GM18858 (cell line): ENCODE measurements at regions not wholly inside any gene's neighbourhood (a gene's known extent, or its start where the extent isn't known, plus 50 kb on each side); places are given as distances from the start of the nearest gene placed in this dataset.

Experiments used
- ATAC-seq: cut with Tn5 transposase; IDR thresholded peaks from one replicate; pipeline ENCODE4 v1.9.1; 2021; ENCODE audit not compliant: unreplicated experiment

DNA sequence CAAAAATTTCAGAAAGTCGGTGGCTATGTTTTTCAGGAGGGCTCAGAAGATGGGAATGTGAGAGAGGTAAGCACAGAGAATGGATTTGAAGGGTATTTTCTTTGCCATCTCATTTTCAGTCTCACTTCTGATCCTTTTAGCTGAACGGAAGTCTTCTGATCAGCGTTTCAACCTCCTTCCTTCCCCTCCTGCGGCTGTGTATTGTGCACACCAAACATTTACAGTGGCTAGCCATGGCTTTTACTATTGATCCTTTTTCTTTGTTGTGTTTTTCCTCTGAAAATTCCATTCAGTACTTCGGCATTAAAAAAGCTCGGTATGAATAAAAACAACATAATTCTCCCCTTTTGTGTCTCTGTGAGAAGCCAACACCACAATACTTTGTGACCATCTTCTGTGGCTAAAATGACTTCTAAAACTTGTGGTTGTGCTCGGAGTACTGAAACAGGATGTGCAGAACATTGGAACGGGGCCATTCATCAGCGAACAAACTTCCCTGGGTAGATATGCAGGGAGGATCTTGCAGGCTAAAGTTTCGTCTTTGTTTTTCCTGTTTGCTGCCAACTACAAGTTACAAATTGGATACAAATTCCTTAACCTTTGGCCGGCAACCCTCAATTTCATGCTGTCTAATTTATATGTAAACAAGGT, 260.8 kb upstream of the FAM98A start:
- ATAC-seq = no peak

DNA sequence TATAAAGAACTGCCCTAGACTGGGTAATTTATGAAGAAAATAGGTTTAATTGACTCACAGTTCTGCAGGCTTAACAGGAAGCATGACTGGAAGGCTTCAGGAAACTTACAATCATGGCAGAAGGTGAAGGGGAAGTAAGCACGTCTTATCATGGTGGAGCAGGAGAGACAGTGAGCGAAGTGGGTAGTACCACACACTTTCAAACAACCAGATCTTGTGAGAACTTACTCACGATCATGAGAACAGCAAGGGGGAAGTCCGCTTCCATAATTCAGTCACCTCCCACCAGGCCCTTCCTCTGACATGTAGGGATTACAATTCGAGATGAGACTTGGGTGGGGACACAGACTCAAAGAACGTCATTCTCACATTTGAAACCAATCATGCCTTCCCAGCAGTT, 260.1 kb upstream of the FAM98A start:
- no peak for ATAC-seq

DNA sequence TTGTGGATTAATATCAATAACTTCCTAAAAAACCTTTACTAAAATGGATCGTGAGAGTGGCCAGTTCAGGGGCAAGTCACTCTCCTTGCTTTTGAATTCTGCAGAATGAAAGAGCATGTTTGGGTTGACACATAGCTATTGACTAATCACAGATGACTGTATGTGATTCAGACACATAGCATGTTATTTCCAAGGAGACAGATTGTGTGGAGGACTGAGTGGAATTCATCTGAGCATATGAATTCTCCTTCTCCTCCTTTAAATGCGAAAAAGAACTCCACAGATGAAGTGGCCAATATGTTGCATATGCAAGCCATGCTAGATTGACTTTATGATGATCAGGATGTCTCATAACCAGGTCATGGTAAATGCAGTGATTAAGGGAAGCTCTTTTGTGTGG, 249.4 kb upstream of the FAM98A start:
- ATAC-seq = no peak

DNA sequence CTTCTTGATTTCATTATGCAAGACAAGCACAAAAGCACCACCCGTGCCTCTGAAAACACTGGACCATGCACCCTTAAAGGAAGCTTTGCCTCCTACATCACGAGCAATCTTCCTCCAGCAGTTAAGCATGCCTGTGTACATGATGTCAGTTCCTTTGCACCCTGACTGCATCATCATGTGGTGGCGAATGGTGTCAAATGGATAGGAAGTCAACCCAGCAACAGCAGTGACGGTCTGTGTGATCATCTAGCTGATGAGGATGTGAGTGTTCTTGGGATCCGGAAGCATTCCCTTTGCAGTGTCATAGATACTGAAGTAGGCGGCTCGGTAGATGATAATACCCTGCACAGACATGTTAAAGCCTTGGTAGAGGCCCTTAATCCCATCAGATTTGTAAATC, 240.7 kb upstream of the FAM98A start:
- ATAC-seq = no peak

DNA sequence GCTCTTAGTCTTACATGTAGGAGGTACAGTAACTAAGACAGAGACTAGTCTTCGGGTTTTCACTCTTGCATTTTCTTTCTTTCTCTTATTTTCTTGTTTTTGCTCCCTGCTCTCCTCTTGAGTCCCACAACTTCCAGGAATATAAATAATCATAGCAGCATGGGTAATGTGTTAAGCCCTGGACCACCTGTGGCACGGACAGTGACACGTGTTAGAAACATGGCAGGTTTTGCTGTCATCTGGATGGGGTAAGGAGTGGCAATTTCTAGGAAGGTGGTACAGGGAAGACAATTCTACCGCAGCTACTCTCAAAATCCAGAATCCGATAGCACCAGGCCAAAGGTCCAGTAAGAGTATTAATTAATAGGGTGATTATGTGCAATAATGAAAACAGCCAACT, 237.5 kb upstream of the FAM98A start:
- no peak for ATAC-seq

DNA sequence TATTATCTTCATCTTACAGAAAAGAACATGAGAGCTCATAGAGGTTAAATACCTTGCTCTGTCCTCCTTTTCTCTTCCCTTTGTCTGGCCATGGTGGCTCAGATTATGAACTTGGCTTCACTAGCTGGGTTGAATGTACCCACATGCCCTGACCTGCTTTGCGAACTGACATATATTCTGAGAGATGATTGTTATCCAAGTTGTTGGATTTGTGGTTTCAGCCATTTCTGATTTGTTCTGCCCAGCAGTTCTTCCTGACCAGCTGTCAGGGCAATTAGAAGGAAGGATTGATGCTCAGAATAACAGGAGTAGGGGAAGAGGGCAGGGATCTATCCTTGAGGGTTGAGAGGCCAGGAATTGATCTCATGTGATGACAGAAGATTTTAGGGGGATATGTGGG, 236.8 kb upstream of the FAM98A start:
- no peak for ATAC-seq

DNA sequence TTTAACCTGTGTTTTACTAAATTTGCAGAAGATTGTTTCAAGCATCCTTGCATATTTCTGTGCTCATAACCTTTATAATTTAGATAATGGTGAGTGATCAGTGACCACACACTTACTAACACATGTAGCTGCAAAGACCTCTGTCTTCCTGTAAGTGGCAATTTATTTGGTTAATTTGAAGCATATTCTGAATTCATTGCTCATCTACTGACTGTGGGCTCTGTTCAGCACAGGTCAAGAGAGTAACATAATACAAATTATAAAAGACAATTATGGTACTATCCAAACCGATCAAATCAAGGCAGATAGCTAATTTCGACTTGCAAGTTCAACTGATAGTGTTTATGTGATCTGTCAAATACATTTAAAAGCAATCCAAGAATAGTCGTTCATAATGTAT, 223.9 kb upstream of the FAM98A start:
- no peak for ATAC-seq

DNA sequence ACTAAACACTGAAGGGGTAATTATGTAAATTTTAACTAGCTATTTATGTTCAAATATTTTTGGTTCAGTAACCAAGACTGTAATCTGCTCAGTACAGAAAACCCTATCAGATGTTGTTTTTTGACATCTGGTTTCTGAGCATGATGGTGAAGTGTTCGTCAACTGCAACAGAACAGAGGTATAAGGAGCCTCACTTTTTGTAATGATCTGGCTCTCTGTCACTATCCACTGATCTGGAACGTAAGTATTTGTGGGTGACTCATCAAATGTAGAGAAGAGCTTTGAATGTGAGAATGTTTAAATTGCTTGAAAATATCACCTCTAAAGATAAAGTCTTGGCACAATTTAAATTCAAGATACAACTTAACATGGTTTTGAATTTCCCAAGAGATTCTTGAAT, 213.6 kb upstream of the FAM98A start:
- no peak for ATAC-seq

DNA sequence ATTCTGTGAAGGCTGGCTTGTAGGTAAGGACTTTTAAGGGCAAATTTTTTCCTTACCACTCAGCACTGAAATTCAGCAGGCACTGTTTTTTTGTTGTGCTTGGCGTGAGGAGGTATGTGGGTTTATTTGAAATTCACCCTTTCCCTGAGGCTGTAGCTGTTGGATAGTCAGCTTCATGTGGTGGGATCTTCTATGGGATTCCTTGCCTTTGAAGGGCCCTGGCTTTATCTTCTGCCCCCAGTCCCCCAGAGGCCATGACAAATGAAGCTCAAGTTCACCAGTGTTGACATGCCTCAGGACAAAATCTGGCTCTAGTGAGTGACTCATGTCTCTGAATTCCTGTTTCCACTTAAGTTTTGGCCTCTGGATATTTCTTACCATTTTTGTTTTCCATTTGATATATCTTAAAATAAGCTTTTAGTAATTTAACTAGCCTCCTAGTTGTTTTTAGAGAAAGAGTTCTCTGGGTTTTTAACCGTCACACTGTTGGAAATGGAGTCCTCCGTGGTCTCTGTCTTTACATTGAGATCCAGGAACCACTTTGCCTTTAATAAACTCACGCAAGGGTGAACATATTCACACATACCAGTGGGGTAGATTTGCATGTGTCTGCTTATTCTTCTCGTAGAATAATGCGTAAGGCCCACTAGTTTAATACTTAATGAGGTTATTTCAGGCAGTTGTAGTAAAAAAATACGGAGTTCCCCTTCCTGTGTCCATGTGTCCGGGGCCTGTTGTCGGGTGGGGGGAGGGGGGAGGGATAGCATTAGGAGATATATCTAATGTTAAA, 211.1 kb upstream of the FAM98A start:
- ATAC-seq = no peak

DNA sequence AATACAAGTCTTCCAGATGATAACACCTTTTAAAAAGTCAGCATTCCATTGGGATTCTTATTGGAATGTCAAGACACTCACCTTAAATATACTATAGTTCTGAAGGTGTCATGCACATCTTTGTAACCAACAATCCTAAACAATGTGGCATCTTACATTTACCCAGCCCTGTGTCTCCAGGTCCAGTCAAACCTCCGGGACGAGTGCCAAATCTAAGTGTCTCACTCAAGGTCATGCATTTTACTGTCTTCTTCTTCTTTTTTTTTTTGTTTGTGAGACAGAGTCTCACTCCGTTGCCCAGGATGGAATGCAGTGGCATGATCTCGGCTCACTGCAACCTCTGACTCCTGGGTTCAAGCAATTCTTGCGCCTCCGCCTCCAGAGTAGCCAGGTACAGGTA, 206.9 kb upstream of the FAM98A start:
- no peak for ATAC-seq

DNA sequence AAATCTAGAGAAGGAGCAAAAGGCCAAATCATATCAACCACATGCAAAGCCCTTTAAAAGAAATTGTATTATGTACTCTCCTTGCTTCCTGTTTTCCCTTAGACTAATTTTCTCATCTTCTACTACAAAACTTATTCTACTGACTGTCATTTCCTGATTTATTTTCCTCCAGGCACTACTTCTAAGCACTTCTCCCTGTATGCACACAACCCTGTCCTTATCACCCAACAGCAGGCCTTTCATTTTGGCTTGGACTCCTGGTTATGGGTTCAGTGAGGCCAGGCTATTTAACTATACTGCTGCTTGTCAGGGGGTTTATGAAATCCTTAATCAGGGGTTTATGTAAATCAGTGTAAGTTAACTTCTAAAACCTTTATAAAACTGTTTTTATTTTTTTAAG, 205.1 kb upstream of the FAM98A start:
- no peak for ATAC-seq

DNA sequence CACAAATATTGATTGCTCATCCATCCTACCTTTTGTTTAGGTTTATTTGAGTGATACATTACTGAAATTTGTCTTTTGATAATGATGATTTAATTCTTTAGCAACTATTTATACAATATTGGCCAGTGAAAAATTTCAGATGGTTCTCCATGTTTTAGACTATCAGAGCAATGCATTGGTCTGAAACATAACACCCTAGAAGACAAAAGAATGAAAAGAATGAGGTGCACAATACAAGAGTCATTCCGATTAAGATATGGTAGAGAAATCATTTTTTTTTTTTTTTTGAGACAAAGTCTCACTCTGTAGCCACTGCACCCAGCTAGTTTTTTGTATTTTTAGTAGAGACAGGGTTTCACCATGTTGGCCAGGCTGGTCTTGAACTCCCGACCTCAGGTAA, 197.4 kb upstream of the FAM98A start:
- no peak for ATAC-seq

DNA sequence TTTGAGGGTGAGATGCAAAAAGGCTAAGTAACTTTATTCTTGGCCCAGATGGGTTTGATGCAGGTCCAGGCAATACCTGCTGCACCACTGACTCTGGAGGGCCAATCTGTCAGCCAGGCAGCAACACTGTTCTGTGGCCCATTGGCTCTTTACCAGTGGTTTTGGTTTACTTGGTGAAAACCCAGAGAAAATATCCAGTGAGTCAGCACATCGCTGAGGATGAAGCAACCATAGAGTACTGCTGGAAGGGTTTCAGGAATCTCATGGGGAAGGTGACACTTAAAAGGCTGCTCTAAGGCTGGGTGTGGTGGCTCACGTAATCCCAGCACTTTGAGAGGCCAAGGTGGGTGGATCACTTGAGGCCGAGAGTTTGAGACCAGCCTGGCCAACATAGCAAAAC, 192.5 kb upstream of the FAM98A start:
- ATAC-seq = no peak

DNA sequence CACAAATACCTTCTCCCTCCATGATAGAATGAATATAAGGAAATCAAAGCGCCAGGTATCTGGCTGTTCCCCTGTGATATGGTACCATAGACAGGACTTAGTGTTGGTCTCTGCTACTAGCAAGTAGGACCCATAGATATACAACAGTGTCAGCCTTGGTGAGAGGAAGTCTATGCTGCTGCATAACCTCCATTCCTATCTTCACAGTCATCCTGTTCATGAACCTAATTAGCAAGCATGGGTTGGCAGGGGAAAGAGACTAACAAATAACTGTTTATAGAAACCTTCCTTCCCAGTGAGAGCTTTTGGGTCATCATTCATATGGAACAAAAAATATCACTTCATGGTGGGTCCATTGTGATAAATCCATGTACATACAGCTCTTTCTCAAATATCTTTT, 188.9 kb upstream of the FAM98A start:
- ATAC-seq = no peak

DNA sequence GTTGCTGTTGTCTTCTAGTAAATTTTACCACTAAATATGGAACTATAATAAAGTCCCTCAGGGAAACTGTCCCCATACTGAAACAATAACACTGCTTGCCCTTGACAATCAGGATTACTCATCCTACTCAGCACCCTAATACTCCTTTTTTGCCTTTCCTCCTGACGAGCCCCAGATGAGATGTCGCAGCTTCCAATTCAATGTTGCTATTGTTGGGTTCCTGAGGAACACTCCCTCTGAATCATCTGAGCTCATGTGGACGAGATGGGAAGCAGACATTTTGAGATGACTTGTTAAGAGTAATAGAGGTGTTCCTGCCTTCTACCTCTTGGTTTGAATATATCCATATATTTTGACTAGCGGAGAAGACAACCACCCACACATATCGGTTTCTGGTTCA, 187.8 kb upstream of the FAM98A start:
- no peak for ATAC-seq

DNA sequence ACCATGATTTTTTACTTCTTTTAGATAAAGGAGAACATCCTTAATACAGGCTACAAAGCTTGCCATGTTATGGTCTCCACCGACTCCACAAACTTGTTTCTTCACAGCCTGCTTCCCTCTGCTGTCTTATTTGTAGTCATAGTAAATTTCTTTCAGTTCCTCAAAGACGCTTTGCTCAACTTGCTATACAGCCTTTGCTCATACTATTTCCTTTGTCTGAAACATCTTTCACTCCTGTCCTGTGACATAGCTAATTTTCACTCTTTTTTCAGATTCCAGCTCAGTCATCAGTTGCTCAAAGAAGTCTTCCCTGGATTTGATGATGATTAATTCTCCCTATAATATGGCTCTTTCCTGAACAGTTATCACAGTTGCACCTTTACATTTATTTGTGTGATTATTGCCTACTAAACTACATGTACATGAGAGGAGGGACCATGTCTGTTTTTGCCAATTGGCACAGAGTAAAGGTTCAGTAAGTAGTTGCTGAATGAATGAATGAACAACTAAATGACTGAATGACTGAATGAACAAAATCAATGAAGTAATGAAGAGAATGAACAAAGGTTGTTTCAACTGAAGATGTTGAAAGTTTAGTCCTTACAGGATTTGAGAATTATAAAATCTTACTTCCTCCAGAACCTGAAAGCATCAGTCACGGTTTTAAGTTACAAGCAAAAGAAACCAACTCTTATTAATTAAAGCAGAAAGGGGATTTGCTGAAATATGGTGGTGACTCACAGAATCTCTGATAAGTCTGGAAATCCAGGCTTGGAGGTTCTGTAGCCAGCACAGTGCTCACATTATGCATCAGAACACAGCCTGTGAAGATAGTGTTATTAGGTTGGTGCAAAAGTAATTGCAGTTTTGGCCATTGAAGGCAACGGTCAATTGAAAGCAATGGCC, 186.4 kb upstream of the FAM98A start:
- peak; percentile 97 for ATAC-seq

DNA sequence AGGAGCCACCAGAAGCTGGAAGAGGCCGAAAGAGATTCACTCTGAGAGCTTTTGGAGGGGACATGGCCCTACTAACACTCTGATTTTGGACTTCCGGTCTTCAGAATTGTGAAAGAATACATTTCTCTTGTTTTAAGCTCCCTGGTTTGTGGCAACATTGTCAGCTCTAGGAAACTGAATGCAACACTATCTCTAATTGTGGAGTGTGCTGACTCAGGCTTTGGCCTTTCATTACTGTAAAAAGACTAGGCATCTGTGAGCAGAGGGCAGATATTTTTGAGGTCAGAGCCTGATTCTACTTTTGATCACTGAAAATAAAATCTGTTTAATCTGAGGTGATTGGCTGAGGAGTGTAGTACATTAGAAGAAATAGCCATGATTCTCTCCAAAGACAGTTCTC, 185.4 kb upstream of the FAM98A start:
- no peak for ATAC-seq

DNA sequence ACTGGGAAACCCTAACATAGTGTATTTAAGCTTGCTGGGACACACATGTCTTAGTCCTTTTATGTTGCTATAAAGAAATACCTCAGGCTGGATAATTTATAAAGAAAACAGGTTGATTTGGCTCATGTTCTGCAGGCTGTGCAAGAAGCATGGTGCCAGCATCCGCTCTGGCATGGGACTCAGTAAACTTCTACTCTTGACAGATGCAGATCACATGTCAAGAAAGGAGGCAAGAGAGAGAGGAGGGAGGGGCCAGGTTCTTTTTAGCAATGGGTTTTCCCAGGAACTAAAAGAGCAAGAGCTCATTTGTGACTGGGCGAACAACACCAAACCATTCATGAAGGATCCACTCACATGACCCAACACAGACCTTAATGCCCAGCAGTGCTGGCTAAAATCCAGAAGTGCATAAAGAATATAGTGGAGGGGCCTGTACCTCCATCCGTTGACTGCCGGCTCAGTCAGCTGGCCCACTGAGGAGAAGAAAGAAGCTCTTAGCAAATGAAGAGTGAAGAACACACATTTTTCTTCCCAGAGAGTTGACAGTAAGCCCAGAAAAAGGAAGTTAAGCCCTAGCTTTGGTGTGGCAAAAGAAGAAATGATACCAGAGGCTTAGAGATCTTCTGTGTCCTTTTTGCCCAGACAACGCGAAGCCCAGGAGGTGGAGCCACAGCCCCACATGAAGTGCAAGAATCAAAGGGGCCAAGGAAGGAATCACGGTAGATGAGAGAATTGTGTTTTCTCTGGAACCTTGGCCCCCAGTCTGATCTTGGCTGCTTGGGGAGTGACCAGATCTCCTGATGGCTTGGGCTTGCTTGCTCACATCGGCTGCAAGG, 183.5 kb upstream of the FAM98A start:
- ATAC-seq = no peak

DNA sequence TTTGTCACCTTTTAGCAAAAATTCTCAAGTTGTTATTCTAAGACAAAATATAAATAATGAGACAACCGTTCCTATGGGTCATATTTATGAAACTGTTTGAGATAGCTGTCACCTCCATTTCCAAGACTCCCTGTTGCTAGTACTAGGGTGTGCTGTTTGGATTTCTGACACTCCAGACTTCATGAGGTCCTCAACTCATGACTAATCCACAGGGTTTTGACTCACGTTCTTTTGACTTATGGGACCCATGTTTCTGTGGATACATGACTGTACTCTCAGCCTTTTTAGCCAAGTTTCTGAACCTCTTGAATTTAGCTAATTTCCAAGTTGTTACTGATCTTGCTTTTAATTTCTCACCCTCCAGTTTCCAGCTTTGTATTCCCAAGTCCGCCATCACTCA, 178.7 kb upstream of the FAM98A start:
- ATAC-seq = no peak

DNA sequence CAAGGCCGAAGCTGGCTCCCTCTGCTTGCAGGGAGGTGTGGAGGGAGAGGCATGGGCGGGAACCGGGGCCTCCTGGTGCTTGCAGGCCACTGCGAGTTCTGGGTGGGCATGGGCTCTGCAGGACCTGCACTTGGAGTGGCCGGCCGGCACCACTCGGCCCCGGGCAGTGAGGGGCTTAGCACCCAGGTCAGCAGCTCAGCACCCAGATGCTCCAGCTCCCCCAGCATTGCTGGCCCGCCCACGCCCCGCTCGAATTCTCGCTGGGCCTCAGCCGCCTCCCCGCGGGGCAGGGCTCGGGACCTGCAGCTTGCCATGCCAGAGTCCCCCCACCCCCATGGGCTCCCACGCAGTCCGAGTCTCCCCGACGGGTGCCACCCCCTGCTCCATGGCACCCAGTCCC, 176.2 kb upstream of the FAM98A start:
- ATAC-seq = no peak

DNA sequence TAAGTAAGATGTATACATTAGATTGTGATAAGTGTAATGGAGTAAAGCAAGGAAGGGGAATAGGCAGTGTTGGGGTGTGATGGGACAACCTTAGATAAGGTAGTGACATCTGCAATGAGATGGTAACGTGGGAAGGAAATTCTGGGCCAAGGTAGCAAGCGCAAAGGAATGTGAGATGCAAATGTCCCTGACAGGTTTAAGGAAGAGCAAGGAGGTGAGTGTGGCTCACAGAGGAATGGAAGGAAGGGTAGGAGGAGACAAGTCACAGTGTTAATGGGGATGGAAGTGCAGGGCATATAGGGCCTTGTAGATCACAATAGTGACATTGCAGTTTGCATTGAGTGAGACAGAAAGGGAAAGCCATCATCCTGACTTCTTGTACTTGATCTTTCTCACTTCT, 170.9 kb upstream of the FAM98A start:
- no peak for ATAC-seq
